ENCODE measurements at regions not wholly inside any gene's neighbourhood (a gene's known extent, or its start where the extent isn't known, plus 50 kb on each side); places are given as distances from the start of the nearest gene placed in this dataset.

GRCh38 chr4:24091639-24092233 lies 201.9 kb upstream of the PPARGC1A start:
- DNase-seq, result no peak

- no peak for DNase-seq
These were observed 200.1 kb upstream of the PPARGC1A start for GRCh38 chr4:24089851-24090534.

DNA sequence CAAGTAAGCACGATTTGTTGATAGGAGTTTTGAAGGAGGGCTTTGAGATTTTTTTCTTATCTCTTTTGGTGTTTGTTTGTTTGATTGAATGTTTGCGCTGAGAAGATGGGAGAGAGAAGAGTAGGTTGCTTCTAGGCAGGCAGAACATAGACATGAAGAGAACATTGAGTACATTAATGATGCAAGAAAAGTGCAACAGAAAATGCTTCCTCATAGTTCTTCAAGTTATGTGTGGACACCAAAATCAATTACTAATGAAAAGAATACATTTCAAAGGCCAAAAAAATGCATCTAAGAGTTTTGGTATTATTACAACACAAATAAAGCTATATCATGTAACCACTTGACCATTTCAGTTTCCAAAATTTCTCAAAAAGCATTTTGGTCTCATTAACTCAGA lies 191.0 kb upstream of the PPARGC1A start:
- DNase-seq, result no peak

- DNase-seq, result no peak
These were observed 188.6 kb upstream of the PPARGC1A start for GRCh38 chr4:24078347-24078962.

GRCh38 chr4:24076811-24077210 lies 187.0 kb upstream of the PPARGC1A start:
- DNase-seq, result no peak

DNA sequence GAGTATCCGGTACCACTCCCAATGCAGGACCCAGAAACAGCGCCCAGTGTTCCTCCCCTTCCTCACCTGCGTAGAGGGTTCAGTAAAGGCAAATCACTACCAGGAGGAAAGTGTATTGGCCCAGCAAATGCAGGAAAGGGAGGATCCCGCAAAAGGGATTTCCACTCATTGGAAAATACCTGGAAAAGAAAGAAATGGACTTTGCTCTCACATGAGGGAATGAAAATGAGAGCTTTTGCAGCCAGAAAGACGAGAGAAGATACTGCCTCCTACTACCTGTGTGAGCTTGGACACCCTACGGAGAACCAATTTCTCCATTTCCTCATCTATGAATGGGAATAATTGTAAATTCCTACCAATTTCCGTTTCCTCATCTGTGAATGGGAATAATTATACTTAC lies 184.1 kb upstream of the PPARGC1A start:
- no peak for DNase-seq

DNA sequence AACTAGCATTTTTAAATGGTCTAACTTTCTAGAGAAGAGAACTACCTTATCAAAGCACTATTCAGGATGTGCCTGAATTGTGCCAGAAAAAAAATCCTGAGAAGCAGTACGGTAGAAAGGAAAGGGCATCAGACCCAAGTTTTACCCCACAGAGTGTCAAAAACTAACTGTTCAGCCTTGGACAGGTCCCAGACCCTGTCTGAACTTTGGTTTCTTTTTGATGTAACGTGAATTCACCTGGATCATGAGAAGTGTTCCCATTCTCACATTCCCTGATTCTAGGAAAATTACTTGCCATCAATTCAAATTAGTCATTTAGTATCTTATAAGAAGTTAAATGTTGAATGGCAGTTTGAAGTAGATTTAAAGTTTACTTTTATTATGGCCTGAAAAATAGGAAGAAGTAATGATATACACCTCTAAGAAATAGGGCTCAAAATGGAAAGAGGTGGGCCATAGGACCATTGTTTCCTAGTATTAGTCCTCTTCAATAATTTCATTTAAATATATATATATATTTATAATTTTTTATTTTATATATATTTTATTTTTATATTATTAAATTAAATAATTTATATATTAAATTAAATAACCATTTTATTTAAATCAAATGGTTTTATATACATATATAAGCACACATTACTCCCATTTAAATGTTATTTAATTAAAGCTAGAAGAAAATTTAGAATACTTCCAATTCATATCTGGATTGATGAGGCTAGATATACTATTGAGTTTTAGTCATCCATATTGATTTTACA lies 181.9 kb upstream of the PPARGC1A start:
- no peak for DNase-seq

DNA sequence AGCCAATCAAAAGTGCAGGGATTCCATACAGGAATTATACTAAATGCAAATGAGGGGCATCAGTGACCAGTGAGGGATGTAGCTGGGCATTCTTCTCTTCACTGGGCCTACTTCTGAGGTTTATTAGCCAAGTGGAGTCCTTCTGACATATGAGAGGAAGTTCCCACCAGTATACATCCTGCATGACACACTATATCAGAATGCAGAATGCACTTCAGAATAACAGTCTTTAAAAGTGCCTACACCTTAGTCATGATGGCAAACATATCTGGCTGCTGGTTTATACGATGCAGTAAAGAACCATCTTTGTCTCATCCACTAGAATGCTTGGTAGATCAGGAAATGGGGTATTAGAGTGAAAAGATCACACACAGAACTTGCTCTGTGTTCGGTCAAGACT lies 180.3 kb upstream of the PPARGC1A start:
- no peak for DNase-seq

DNA sequence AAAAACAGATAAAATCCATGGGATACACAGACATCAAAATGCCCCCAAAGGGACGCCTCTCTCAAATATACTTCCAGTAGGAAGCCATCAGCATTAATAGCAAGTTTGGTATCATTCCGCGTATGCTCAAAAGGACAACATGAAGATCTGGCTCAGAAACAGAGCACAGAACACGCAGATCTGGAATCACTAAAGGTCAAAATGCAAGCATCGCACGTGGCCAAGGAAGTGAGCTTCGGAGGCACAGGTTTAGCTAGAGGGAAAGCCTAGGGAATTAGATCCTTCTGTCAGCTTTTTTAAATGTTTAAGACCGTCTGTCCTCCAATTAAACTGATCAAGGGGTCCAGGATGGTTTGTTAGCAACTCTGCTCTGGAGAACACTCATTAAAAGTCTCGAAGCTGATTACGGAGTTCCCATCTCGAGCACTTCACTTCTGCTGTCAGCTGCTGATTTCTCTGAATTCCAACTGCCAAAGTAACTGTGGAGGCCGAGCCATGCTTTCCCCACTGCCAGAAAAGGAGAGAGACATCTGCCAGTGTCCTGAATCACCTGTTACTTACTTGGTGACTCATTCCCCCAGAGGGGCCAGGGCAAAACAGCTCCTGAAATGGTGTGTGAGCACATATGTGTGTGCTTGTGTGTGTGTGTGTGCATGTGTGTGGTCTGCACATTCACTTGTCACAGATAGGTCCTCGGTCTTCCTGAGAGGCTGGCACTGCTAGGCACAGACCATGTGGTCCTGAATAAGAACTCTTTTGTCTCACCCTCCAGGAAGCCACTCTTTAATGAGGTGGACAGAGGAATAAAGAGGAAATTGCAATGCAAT lies 177.7 kb upstream of the PPARGC1A start:
- no peak for DNase-seq

DNA sequence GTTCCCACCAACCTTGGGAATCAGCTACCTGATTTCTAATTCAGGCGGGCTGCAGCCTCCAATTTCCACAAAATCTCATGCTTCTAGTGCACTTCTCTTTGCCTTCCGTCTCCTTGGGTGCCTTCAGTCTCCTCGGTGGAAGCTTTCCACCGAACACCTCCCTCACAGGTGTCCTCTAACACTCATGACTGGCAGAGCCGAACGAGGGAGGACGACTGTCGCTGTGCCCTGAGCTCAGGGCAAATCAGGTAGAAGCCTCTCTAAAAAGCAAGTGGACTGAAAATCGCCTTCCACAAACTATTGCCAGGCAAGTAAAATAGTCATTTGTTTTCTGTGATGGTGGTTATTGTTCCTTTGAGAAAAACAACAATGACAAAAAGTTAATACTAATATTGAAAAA lies 176.1 kb upstream of the PPARGC1A start:
- no peak for DNase-seq

GRCh38 chr4:24063731-24064130 lies 173.9 kb upstream of the PPARGC1A start:
- DNase-seq, result no peak

GRCh38 chr4:24060932-24061331 lies 171.1 kb upstream of the PPARGC1A start:
- DNase-seq, result no peak

DNA sequence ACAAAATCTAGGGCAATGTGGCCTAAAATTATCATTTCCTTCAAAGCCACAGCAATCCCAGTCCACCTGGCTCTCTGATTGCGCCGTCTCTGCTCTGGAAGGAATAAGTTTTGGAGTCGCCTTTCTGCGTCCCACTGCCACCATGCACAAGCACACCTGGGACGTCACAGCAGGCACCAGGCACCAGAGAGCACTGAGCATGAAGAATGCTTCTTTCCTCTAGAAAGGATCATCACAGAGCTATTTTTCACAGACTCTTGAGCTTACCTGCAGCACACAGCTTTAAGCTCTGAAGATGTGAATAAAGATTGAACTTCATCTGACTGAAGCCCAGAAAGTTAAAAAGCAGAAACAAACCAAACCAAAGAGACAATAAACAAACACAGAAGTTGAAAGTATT lies 170.0 kb upstream of the PPARGC1A start:
- DNase-seq, result no peak

DNA sequence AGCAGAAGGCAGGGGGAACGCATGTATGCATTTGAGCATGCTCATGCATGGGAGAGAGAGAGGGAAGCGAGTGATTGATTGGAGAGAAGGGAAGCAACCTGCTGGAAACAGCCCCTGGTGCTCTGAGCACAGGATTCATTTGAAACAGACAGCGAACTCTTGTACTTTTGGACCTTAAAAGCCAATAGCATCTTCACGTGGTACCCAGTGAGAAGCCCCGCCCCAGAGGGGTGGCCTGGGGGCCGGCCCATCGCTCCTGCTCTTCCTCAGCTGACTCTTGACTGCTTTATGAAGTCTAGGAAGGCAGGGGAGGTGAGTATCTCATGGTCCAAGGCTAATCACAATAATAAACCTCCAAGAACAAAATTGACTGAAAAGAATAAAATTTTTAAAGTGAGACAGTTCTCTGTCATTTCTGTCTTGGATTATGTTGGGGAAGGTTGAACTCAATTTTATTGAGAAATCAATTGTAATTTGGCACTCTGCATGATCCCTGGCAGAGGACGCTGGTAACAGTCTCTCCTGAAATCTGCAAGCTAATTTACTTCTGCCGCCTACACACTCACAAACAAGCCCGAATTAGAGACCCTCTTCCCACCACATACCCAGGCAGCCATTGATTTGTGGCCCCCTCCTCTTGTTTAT lies 168.2 kb upstream of the PPARGC1A start:
- DNase-seq, result no peak

- no peak for DNase-seq
These were observed 166.4 kb upstream of the PPARGC1A start for GRCh38 chr4:24056289-24056688.

DNA sequence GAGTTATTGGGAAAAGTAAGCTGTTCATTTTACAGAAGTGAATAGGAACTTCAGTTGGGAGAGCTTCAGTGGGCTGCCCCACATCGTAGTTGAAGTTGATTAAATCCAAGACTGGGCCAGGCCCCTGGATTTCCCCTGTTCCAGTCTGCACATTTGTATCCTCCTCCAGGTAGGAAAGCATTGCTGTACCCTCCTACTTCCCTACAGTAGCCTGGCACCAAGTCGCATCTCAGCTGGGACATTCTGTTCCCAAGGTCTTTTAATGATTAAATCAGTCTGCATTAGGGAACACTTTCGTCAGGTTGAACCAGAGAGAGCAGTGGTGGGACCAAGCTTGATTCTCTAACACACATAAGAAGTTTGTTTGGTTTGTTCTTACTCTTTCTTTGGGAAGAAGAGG lies 165.8 kb upstream of the PPARGC1A start:
- DNase-seq, result no peak

DNA sequence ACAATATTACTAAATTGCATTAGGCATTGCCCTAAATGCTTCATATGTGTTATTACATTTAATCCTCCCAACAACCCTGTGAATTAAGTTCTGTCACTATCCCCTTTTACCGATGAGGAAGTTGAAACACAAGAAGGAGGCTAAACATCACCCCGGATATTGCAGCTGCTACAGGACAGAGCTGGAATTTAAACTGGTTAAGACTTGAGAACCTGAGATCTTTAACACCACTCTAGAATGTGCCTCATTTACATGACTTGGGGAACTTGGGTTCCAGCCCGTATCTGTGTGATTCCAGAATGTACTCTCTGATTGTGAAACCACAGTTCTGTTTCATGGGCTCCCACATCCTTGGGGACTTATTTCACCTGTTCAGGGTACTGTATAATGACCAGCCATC lies 165.1 kb upstream of the PPARGC1A start:
- DNase-seq, result no peak

DNA sequence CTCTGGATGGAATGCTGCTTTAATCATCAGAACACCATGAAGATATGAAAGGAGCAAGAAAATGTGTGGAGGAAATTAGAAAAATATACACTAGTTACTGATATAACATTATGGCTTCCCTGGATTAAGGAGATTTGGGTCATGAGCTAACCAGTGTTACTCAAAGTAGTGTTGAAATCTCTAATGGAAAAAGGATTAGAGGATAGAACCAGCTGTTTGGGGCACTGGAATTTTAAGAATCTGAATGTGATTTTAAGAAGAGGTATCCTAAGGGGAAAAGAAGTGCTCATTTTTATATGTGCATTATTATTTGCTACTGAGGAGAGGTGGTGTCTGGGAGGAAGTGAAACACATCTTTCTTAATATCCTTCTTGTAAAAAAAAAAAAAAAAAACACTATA lies 164.1 kb upstream of the PPARGC1A start:
- no peak for DNase-seq

DNA sequence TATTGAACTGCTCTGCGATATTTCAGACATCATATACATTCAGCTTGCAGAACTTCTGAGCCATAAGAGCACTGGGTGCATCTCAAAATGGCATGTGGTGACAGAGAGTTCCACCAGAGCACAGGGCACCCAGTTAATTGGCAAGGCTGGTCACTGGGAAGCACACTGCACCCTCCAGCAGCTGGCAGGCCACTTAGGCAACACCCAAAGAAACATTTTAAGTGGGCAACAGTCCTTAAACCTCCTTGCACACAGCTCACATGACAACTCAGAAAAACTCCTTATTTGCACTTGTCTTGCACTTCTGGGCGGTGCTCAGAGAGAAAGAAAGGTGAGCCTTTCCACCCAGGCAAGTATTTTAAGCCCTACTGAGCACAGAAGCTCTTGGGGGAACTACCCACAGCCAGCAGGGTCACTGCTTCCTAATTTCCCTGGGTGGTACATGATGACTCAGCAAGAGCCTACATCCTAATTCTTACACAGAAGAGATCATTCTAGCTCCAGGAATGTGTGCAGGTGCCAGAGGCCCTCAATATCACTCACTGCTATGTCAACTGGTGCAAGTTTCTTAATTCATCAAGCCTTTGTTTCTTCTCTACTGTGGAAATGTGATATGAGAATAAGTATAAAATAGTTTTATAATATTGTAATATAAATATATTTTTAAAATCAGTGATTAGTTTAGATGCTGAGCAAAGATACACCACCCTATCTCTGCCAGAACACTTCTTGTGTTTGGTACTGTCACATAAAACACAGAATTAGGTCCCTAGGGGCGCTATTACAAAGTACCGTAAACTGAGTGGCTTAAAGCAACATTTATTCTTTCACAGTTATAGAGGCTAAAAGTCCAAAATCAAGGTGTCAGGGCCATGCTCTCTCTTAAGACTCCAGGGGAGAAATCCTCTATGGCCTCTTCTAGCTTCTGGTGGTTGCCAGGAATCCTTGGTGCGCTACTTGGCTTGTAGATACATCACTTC lies 155.1 kb upstream of the PPARGC1A start:
- DNase-seq, result no peak

DNA sequence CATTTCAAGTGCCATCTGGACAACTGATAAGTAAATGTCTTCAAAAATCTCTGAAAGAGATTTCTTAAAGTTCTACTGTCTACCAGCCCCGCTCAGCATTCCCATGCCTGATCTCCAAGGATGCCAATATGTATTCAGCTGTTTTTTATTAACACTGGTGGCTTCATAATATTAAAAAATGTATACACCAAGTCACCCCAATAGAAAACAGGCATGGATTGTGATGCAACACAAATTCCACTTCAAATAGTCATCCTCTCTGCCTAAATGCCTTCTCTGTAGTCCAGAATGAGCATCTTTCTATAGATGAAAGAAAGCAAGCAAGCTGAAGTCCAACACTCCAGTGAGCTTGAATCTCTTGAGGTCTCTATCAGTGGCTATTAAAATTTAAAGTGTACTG lies 152.2 kb upstream of the PPARGC1A start:
- no peak for DNase-seq

- DNase-seq, result no peak
These were observed 151.0 kb upstream of the PPARGC1A start for GRCh38 chr4:24040811-24041210.
